Bone marrow (tissue), 2 donors: ENCODE measurements at regions not wholly inside any gene's neighbourhood (a gene's known extent, or its start where the extent isn't known, plus 50 kb on each side); places are given as distances from the start of the nearest gene placed in this dataset.
"Not testable (repeated sequence)": the region's sequence is repeated elsewhere in the genome, so short reads cannot be mapped to it uniquely, and the experiment has no call there.

Source experiments
- DNase-seq, 2 donors: peaks; one replicate each; lab custom pipeline; 2025; lab: John Stamatoyannopoulos, UW

DNA sequence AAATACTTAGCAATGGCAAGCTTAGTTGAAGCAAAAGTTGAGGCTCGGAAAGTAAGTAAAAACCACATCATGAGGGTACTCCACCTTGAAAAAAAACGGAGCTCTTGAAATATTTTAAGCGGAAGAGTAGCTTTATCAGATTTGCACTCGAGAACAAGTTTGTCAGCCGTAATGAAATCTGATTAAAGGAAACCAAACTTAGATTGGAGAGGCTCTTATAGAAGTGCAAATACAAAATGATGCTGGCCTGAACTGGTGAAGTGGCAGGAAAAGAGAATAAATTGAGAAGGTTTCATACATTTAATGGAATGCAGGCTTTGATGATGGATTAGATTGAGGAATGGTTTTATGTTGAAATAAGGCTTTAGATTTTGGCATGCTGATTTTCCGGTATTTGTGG lies 484.2 kb downstream of the PID1 start:
- no peak for DNase-seq

DNA sequence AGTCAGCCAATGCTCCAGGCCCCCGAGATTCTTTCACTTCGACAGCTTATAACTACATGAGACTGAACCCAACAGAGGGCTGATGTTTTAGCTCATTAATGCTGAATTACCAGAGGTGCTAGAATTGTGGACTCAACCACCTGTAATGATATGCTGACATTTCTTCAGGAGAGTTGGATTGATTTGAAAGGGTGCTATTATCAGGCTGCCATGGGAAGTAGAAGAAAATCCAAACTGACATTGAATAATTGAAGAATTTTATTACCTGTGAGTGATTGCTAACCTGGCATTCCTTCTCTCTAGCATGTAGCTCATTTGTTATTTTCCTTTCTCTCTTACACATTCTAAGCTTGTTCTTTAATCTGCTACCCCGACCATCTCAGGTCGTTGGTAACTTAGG lies 488.8 kb downstream of the PID1 start:
- DNase-seq, result no peak

- no peak for DNase-seq
Observed at GRCh38 chr2:228777855-228778355, 493.2 kb downstream of the PID1 start.

GRCh38 chr2:228774548-228774947 lies 496.5 kb downstream of the PID1 start:
- no peak for DNase-seq

GRCh38 chr2:228771774-228772173 lies 499.3 kb downstream of the PID1 start:
- no peak for DNase-seq

GRCh38 chr2:228771315-228771714 lies 499.8 kb downstream of the PID1 start:
- no peak for DNase-seq

DNA sequence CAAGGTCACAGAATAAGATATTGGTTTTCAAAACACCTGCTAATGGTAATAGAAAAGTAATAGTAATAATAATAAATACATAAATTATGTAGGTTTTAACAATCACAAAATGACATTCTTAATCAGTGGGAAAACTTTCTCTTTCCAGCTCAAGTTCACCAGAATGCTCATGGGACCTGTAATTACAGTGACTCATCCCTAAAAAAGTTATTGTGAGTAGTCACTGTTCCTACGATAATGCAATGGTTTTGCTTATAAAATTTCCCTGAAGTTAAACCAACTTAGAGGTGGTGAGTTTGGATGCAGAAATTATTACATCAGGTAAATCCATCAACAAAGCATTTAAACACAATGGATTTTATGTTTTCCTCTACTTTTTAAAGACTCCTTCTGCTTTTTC lies 502.3 kb downstream of the PID1 start:
- no peak for DNase-seq

- DNase-seq, result not testable (repeated sequence)
Observed at GRCh38 chr2:228768141-228768540, 502.9 kb downstream of the PID1 start.

DNA sequence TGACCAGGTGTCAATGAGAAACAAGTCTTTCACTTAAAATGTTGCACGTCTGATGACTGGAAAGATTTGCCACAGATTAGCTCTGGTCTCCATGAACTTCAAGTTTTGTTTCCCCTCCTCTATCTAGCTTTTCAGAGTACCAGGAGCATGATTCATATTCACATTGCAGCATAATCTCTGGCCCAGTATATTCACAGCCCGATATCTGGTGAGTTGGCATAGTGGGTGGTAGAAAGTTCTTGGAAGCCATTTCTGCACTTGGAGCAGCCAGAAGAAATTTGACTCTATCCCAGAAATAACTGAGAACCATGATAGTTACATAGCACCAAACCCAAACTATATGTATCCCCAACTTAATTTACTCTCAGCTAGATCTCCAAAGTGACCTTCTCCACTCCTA lies 503.9 kb downstream of the PID1 start:
- DNase-seq, result no peak

- no peak for DNase-seq
Observed at GRCh38 chr2:228763379-228763981, 507.6 kb downstream of the PID1 start.

- no peak for DNase-seq
Observed at GRCh38 chr2:228762565-228762964, 508.5 kb downstream of the PID1 start.

DNA sequence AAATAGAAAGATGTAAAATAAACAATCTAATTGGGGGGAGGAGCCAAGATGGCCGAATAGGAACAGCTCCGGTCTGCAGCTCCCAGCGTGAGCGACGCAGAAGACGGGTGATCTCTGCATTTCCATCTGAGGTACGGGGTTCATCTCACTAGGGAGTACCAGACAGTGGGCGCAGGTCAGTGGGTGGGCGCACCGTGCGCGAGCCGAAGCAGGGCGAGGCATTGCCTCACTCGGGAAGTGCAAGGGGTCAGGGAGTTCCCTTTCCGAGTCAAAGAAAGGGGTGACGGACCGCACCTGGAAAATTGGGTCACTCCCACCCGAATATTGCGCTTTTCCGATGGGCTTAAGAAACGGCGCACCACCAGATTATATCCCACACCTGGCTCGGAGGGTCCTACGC lies 515.4 kb downstream of the PID1 start:
- DNase-seq, result not testable (repeated sequence)

DNA sequence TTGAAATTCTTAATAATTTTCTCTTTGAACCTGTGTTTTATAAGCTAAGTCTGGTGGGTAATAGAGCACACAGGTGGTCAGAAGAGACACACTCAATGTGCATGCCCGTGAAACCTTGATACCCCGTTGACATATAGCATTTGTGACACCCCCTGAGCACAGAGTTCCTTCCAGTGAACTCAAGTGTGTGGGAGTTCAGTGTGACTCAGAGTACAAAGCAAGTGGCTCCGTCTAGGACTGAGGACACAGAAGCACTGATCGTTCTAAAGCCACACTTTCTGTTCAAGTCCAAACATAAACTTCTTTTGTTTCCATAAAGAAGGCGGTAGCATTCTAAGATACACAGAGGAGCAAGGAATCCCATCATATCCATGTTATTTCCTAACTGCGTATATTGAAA lies 523.6 kb downstream of the PID1 start:
- no peak for DNase-seq

GRCh38 chr2:228738671-228739380 lies 532.3 kb downstream of the PID1 start:
- DNase-seq, result no peak

DNA sequence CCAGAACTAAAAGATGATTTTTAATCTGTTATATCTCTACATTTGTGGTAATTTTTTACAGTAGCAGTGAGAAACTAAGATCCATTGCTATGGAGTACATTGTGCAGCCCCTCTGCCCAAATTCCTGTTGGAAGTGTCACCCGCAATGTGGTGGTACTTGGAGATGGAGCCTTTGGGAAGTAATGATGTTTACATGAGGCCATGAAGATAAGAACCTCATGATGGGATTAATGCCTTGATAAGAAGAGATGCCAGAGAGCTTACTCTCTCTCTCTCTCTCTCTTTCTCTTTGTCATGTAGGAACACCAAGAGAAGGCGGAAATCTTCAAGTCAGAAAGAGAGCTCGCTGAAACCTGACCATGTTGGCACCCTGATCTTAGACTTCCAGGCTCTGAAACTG lies 535.4 kb downstream of the PID1 start:
- no peak for DNase-seq

GRCh38 chr2:228731517-228731916 lies 539.6 kb downstream of the PID1 start:
- no peak for DNase-seq

GRCh38 chr2:228728961-228729360 lies 542.1 kb downstream of the PID1 start:
- DNase-seq, result no peak

- DNase-seq, result no peak
Observed at GRCh38 chr2:228725031-228725430, 543.5 kb upstream of the SPHKAP start.

- no peak for DNase-seq
Observed at GRCh38 chr2:228723599-228723998, 542.1 kb upstream of the SPHKAP start.

GRCh38 chr2:228722311-228722710 lies 540.8 kb upstream of the SPHKAP start:
- DNase-seq, result no peak

GRCh38 chr2:228720895-228721294 lies 539.4 kb upstream of the SPHKAP start:
- DNase-seq, result no peak

DNA sequence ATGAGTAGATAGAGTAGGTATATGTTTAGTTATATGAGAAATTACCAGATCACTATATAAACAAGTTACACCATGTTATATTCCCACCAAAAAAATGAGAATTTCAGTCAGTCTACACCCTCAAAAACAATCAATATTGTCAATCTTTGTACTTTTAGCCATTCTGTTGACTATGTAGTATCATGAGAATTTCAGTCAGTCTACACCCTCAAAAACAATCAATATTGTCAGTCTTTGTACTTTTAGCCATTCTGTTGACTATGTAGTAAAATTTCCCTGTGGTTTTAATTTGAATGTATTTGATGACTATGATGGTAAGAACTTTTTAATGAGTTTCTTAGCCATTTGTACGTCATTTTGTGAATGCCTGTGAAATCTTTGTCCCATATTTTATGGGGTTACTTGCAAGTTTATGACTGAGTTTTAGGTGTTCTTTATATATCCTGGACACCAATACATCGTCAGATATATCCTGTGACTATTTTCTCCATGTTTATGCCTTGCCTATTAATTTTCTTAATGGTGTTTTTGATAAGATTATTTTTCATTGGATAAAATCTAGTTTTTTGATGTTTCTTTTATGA lies 528.4 kb upstream of the SPHKAP start:
- no peak for DNase-seq

DNA sequence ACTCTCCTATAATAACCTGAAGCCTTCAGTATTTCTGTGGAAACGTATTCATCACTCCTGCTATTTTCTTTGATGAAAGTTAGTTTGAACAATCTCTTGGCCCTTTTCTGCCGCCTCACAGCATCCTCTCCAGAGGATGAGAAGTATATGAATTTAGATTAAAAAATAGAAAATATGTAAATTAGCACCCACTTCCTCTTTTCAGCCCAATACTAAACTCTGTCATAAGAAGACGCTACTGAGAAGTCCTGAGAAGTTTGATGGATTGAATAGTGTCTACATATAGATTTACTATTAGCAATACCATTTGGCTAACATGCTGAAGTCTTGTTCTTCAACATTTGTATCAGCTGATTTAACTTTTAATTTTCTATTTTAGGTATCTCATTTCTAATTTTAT lies 526.4 kb upstream of the SPHKAP start:
- DNase-seq, result no peak
